BE2C (cell line): ENCODE measurements at regions not wholly inside any gene's neighbourhood (a gene's known extent, or its start where the extent isn't known, plus 50 kb on each side); places are given as distances from the start of the nearest gene placed in this dataset.

Experiments used
- DNase-seq: peaks from one replicate; pipeline ENCODE4 v3.0.0-alpha.2; 2020
- H3K27me3 ChIP-seq: fragments of 250-450 bp; sonication (Bioruptor Pico); 2 replicates; pipeline ENCODE4 v1.5.1; 2020; ENCODE audit warnings: mild to moderate bottlenecking
- H3K36me3 ChIP-seq: fragments of 250-450 bp; sonication (Bioruptor Pico); 2 replicates; pipeline ENCODE4 v1.5.1; 2020; ENCODE audit warnings: mild to moderate bottlenecking
- H3K4me1 ChIP-seq: fragments of 250-450 bp; sonication (Bioruptor Pico); 2 replicates; pipeline ENCODE4 v1.5.1; 2020
- H3K4me3 ChIP-seq: 2 replicates; pipeline ENCODE4 v1.5.1; 2011; ENCODE audit warnings: low read depth, low read length
- H3K9me3 ChIP-seq: fragments of 250-450 bp; sonication (Bioruptor Pico); 2 replicates; pipeline ENCODE4 v1.5.1; 2020
- TF ChIP-seq, protein P1 (sequence below): IDR thresholded peaks from 2 replicates; pipeline ENCODE4 v1.5.1; 2012; ENCODE audit warnings: mild to moderate bottlenecking, low read depth, low read length

- no peak for DNase-seq
- H3K36me3 ChIP-seq = no peaks in the 10 kb centered on the region
- H3K27me3 ChIP-seq = no peaks in the 10 kb centered on the region
- TF ChIP-seq, protein P1, sequence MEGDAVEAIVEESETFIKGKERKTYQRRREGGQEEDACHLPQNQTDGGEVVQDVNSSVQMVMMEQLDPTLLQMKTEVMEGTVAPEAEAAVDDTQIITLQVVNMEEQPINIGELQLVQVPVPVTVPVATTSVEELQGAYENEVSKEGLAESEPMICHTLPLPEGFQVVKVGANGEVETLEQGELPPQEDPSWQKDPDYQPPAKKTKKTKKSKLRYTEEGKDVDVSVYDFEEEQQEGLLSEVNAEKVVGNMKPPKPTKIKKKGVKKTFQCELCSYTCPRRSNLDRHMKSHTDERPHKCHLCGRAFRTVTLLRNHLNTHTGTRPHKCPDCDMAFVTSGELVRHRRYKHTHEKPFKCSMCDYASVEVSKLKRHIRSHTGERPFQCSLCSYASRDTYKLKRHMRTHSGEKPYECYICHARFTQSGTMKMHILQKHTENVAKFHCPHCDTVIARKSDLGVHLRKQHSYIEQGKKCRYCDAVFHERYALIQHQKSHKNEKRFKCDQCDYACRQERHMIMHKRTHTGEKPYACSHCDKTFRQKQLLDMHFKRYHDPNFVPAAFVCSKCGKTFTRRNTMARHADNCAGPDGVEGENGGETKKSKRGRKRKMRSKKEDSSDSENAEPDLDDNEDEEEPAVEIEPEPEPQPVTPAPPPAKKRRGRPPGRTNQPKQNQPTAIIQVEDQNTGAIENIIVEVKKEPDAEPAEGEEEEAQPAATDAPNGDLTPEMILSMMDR = no peak
- no peaks in the 10 kb centered on the region for H3K9me3 ChIP-seq
- peaks cover 9% of the 10 kb centered on the region for H3K4me1 ChIP-seq
- H3K4me3 ChIP-seq = no peak overlapping the region
Measured at GRCh38 chr2:45127891-45128290, 118.6 kb upstream of the SIX2 start.

GRCh38 chr2:45127321-45127720 is 118.1 kb upstream of the SIX2 start:
- TF ChIP-seq, protein P1 = no peak
- DNase-seq = no peak
- no peak overlapping the region for H3K4me3 ChIP-seq
- H3K27me3 ChIP-seq = no peaks in the 10 kb centered on the region
- peaks cover 9% of the 10 kb centered on the region for H3K4me1 ChIP-seq
- no peaks in the 10 kb centered on the region for H3K36me3 ChIP-seq
- H3K9me3 ChIP-seq = no peaks in the 10 kb centered on the region

DNA sequence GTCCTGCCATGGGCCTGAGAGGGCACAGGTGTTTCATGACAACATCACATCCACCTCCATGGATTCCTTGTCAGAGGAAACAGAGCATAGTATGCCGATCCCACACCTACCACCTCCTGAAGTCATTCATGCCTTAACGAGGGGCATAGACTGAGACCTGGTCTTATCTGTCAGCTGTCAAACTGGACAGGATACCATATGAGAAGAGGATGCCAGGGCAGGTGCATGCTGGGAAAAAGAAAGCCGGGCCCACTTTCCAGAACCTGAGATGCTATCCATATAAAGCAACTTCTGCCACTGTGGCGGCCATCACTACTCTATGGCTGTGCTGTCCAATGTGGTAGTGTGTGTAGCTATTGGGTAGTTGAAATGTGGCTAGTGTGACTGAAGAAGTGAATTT is 116.0 kb upstream of the SIX2 start:
- Histone ChIP-seq H3K9me3 (no peaks in the 10 kb centered on the region), H3K4me1 (peaks cover 9% of the 10 kb centered on the region), H3K27me3 (no peaks in the 10 kb centered on the region), H3K4me3 (no peak overlapping the region), H3K36me3 (no peaks in the 10 kb centered on the region)
- TF ChIP-seq, protein P1 = no peak
- DNase-seq = no peak

GRCh38 chr2:45124456-45124855 is 115.2 kb upstream of the SIX2 start:
- Histone ChIP-seq H3K36me3 (no peaks in the 10 kb centered on the region), H3K4me3 (no peak overlapping the region), H3K27me3 (no peaks in the 10 kb centered on the region), H3K9me3 (no peaks in the 10 kb centered on the region), H3K4me1 (peaks cover 9% of the 10 kb centered on the region)
- TF ChIP-seq, protein P1 = no peak
- DNase-seq = no peak

DNA sequence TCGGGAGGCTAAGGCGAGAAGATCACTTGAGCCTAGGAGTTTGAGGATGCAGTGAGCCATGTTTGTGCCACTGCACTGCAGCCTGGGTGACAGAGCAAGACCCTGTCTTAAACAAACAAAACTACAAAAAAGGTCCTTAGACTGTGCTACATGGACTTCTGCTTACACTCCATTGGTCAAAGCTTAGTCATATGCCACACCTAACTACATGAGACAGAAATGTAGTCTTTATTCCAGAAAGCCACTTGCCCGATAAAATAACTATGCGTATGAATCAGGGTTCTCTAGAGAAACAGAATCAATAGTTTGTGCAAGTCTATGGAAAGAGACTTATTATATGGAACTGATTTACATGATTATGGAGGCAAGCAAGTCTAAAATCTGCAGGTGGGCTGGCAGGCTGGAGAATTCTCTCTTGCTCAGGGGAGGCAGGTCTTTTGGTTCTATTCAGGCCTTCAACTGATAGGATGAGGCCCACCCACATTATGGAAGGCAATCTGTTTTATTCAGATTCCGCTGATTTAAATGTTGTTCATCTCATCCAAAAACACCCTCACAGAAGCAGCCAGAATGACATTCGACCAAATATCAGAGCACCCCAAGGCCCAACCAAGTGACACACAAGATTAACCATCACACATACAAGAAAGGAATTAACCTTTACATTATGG is 114.4 kb upstream of the SIX2 start:
- Histone ChIP-seq H3K27me3 (no peaks in the 10 kb centered on the region), H3K4me3 (no peak overlapping the region), H3K36me3 (no peaks in the 10 kb centered on the region), H3K9me3 (no peaks in the 10 kb centered on the region), H3K4me1 (peaks cover 3% of the 10 kb centered on the region; the same call in 1 of the 2 replicates)
- TF ChIP-seq, protein P1 = no peak
- no peak for DNase-seq

GRCh38 chr2:45123065-45123464 is 113.8 kb upstream of the SIX2 start:
- no peak overlapping the region for H3K4me3 ChIP-seq
- no peak for DNase-seq
- no peaks in the 10 kb centered on the region for H3K36me3 ChIP-seq
- TF ChIP-seq, protein P1 = no peak
- H3K4me1 ChIP-seq = no peaks in the 10 kb centered on the region
- H3K27me3 ChIP-seq = no peaks in the 10 kb centered on the region
- H3K9me3 ChIP-seq = no peaks in the 10 kb centered on the region
